GM12878 (cell line): ENCODE measurements at regions not wholly inside any gene's neighbourhood (a gene's known extent, or its start where the extent isn't known, plus 50 kb on each side); places are given as distances from the start of the nearest gene placed in this dataset.

Experiments used
- ATAC-seq: fragments of 200-7000 bp; cut with Tn5 transposase; 3 replicates; pipeline ENCODE4 v1.9.1; 2020; ENCODE audit warnings: mild to moderate bottlenecking, moderate library complexity
- BruUV-seq: library from RNA; stranded (reverse); fragments of 400-500 nt; replicated peaks from 2 replicates; lab custom pipeline; 2021; lab: Mats Ljungman, UMichigan
- CTCF ChIA-PET: fragments of 300-600 bp; sonication (Branson Sonifier 250); formaldehyde crosslinking; extraction: SDS; loops from one replicate; lab custom pipeline; 2021; ENCODE audit warnings: inconsistent platforms; lab: Yijun Ruan, JAX
- POLR2A ChIA-PET: fragments of 350-600 bp; formaldehyde crosslinking; extraction: SDS; loops from one replicate; lab custom pipeline; 2021; ENCODE audit warnings: inconsistent platforms; lab: Charles Lee
- RAD21 ChIA-PET: fragments of 300-600 bp; sonication (Branson Sonifier 250); formaldehyde crosslinking; loops from one replicate; lab custom pipeline; 2023; ENCODE audit warnings: antibody characterized with exemption; ENCODE audit not compliant: unreplicated experiment; lab: Charles Lee
- SMC1A ChIA-PET: fragments of 300-600 bp; sonication (Branson Sonifier 250); formaldehyde crosslinking; loops from one replicate; lab custom pipeline; 2023; ENCODE audit not compliant: unreplicated experiment, uncharacterized antibody; lab: Charles Lee
- DNase-seq: peaks from one replicate; pipeline ENCODE4 v3.0.0-alpha.2; 2011; ENCODE audit warnings: low read depth, low spot score
- FAIRE-seq: peaks from 3 replicates; lab custom pipeline; 2011; peaks lifted over from hg19 to GRCh38; lab: Jason Lieb, UNC
- H2AFZ ChIP-seq: 2 replicates; pipeline ENCODE4 v1.6.0; 2011; ENCODE audit warnings: low read depth, low read length, control low read depth; ENCODE audit not compliant: control insufficient read depth
- H3K27ac ChIP-seq: 2 replicates; pipeline ENCODE4 v1.5.1; 2011; ENCODE audit warnings: control low read depth; ENCODE audit not compliant: control insufficient read depth, insufficient read depth
- H3K27me3 ChIP-seq, 2 experiments: replicated peaks in 1 of 2; 2 replicates each; pipeline versions ENCODE4 v1.6.0 to v1.6.1; 2011; ENCODE audit warnings: low read length in 1 of 2; ENCODE audit not compliant: control insufficient read depth in 2 of 2, insufficient read depth in 2 of 2
- H3K36me3 ChIP-seq, 2 experiments: 2 replicates each; pipeline ENCODE4 v1.5.1; 2011; ENCODE audit warnings: low read length in 1 of 2; ENCODE audit not compliant: control insufficient read depth in 2 of 2, insufficient read depth in 2 of 2
- H3K4me1 ChIP-seq: 2 replicates; pipeline ENCODE4 v1.6.1; 2011; ENCODE audit warnings: mild to moderate bottlenecking, low read length, moderate library complexity, mixed read lengths; ENCODE audit not compliant: control insufficient read depth, insufficient read depth
- H3K4me2 ChIP-seq: 2 replicates; pipeline ENCODE4 v1.6.0; 2011; ENCODE audit warnings: control low read depth; ENCODE audit not compliant: control insufficient read depth, insufficient read depth
- H3K4me3 ChIP-seq: fragments of 200-600 bp; sonication (generic); 2 replicates; pipeline ENCODE4 v1.5.1; 2016
- H3K79me2 ChIP-seq: 2 replicates; pipeline ENCODE4 v1.6.0; 2011; ENCODE audit warnings: low read length; ENCODE audit not compliant: control insufficient read depth, insufficient read depth
- H3K9ac ChIP-seq: 2 replicates; pipeline ENCODE4 v1.8.0; 2011; ENCODE audit warnings: low read length, control low read depth, mixed read lengths; ENCODE audit not compliant: control insufficient read depth, insufficient read depth
- H3K9me3 ChIP-seq: replicated peaks from 3 replicates; pipeline ENCODE4 v1.5.1; 2011; ENCODE audit warnings: mild to moderate bottlenecking, low read length; ENCODE audit not compliant: control insufficient read depth, insufficient read depth
- H4K20me1 ChIP-seq: 2 replicates; pipeline ENCODE4 v1.6.0; 2011; ENCODE audit not compliant: control insufficient read depth, insufficient read depth
- CBFB ChIP-seq: IDR thresholded peaks from 2 replicates; pipeline ENCODE4 v1.6.1; 2016; ENCODE audit warnings: antibody characterized with exemption, low read depth
- CUX1 ChIP-seq: IDR thresholded peaks from 2 replicates; pipeline ENCODE4 v1.6.1; 2012; ENCODE audit warnings: improper control_type of control experiment, low read depth, low read length; ENCODE audit not compliant: insufficient replicate concordance
- HCFC1 ChIP-seq: fragments of 150-350 bp; IDR thresholded peaks from 2 replicates; pipeline ENCODE4 v1.6.1; 2014; ENCODE audit warnings: low read length
- NFIC ChIP-seq: IDR thresholded peaks from 2 replicates; pipeline ENCODE4 v1.6.1; 2012; ENCODE audit warnings: low read depth, mild to moderate bottlenecking, inconsistent platforms, low read length, moderate library complexity
- RCOR1 ChIP-seq: conservative IDR thresholded peaks from 2 replicates; pipeline ENCODE4 v1.6.1; 2012; ENCODE audit warnings: low read depth, low read length, improper control_type of control experiment
- RELB ChIP-seq: fragments of 450-650 bp; IDR thresholded peaks from 2 replicates; pipeline ENCODE4 v1.6.1; 2017; ENCODE audit warnings: low read depth, mild to moderate bottlenecking, moderate library complexity
- SMAD5 ChIP-seq: IDR thresholded peaks from 2 replicates; pipeline ENCODE4 v1.6.1; 2016; ENCODE audit warnings: antibody characterized with exemption, low read depth
- SRF ChIP-seq, 2 experiments: IDR thresholded peaks; 2 replicates each; pipeline ENCODE4 v1.6.1; 2011; ENCODE audit warnings: low read depth in 2 of 2, low read length in 2 of 2, mild to moderate bottlenecking in 1 of 2, moderate library complexity in 1 of 2
- STAT3 ChIP-seq: IDR thresholded peaks from 2 replicates; pipeline ENCODE4 v1.6.1; 2011; ENCODE audit warnings: low read depth, low read length, improper control_type of control experiment
- WGBS: methylation state at CpG from one replicate; pipeline ENCODE4 v1.1.6; 2016; ENCODE audit warnings: low lambda C conversion rate; ENCODE audit not compliant: insufficient replicate concordance, insufficient coverage; ENCODE audit errors: missing lambda C conversion rate; 5-methylcytosine and 5-hydroxymethylcytosine counted together
- in situ Hi-C: fragments of 300-500 bp; cut with MboI; formaldehyde crosslinking; loops from 9 replicates; pipeline ENCODE4 v1.14.3; 2018; ENCODE audit warnings: mixed read lengths
- intact Hi-C: fragments of 100-400 bp; cut with micrococcal nuclease; formaldehyde crosslinking; loops from one replicate; pipeline ENCODE4 v1.14.2; 2022; ENCODE audit not compliant: unreplicated experiment
- TF ChIP-seq, protein P1 (sequence below): IDR thresholded peaks from 2 replicates; pipeline ENCODE4 v1.6.1; 2011; ENCODE audit warnings: low read depth, mild to moderate bottlenecking, low read length, moderate library complexity, borderline replicate concordance; ENCODE audit errors: extremely low read depth
- TF ChIP-seq, protein P2 (sequence below): IDR thresholded peaks from 2 replicates; pipeline ENCODE4 v1.6.1; 2012; ENCODE audit warnings: low read length, inconsistent platforms

DNA sequence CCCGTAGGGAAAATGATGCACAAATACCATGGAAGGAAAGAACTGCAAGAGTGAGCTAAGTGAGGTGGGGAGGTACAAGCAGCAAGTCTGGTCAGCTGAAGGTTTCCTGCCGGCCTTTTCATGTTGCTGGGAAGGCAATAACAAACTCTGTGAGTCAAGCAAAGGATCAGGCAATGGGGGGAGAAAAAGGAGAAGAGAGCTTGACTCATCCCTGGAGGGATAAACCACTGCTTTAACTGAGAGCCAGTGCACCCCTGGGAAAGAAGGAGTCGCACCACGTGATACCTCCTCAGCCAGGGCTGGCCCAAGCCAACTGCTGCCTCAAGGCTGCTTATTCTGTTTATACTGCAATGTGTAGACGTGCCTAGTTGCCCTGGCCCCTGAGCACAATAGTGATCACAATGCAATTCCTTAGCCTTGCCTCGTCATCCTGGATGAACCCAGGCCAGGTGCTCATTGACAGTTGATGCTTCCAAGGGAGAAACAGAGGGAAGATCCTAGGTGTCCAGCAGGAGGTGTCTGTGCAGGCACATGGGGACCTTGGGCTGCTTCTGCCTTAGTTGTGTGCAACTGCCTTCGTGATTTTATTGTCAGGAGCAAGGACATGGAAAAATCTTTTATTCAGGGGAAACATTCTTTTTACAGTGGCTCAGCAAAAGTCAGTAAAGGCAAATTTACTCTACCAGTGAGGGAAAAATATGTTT lies 203.0 kb upstream of the TUT7 start (continued):
- TF ChIP-seq CUX1 (no peak), SRF (IDR thresholded peaks at IDR 0.05; ENCODE audit: low read depth in 2 of 2, low read length in 2 of 2) (no peak), SMAD5 (no peak), STAT3 (no peak), RCOR1 (no peak)

- no peak overlapping the region for H3K9ac ChIP-seq
- H3K79me2 ChIP-seq: no peaks in the 10 kb centered on the region
- FAIRE-seq (no peak), ATAC-seq (no peak), DNase-seq (no peak)
- ChIA-PET SMC1A (no interaction called here), CTCF (no interaction called here), RAD21 (no interaction called here), POLR2A (no interaction called here)
- no peak overlapping the region for H3K4me2 ChIP-seq
- intact Hi-C loops: no loop called here
- H3K36me3 ChIP-seq: no peaks in the 10 kb centered on the region
- in situ Hi-C loops: no loop called here
- H3K4me3 ChIP-seq: no peak overlapping the region
- H3K4me1 ChIP-seq: no peaks in the 10 kb centered on the region
- H2AFZ ChIP-seq: no peak overlapping the region
- BruUV-seq: no TSS peak
- H4K20me1 ChIP-seq: no peaks in the 10 kb centered on the region
- no peak overlapping the region for H3K27ac ChIP-seq
- no peaks in the 10 kb centered on the region; the same call in 2 of the 3 replicates for H3K9me3 ChIP-seq
- WGBS: 18% methylated on average over 2 of the region's 2 CpGs
- no peaks in the 10 kb centered on the region for H3K27me3 ChIP-seq
- TF ChIP-seq, protein P1, sequence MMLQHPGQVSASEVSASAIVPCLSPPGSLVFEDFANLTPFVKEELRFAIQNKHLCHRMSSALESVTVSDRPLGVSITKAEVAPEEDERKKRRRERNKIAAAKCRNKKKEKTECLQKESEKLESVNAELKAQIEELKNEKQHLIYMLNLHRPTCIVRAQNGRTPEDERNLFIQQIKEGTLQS: no peak
- TF ChIP-seq RELB (no peak), HCFC1 (no peak), NFIC (no peak), CBFB (no peak)
- TF ChIP-seq, protein P2, sequence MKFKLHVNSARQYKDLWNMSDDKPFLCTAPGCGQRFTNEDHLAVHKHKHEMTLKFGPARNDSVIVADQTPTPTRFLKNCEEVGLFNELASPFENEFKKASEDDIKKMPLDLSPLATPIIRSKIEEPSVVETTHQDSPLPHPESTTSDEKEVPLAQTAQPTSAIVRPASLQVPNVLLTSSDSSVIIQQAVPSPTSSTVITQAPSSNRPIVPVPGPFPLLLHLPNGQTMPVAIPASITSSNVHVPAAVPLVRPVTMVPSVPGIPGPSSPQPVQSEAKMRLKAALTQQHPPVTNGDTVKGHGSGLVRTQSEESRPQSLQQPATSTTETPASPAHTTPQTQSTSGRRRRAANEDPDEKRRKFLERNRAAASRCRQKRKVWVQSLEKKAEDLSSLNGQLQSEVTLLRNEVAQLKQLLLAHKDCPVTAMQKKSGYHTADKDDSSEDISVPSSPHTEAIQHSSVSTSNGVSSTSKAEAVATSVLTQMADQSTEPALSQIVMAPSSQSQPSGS: no peak
Observed at GRCh38 chr9:86555661-86556060, 201.5 kb upstream of the TUT7 start.
